ENCODE measurements at regions not wholly inside any gene's neighbourhood (a gene's known extent, or its start where the extent isn't known, plus 50 kb on each side); places are given as distances from the start of the nearest gene placed in this dataset.

DNA sequence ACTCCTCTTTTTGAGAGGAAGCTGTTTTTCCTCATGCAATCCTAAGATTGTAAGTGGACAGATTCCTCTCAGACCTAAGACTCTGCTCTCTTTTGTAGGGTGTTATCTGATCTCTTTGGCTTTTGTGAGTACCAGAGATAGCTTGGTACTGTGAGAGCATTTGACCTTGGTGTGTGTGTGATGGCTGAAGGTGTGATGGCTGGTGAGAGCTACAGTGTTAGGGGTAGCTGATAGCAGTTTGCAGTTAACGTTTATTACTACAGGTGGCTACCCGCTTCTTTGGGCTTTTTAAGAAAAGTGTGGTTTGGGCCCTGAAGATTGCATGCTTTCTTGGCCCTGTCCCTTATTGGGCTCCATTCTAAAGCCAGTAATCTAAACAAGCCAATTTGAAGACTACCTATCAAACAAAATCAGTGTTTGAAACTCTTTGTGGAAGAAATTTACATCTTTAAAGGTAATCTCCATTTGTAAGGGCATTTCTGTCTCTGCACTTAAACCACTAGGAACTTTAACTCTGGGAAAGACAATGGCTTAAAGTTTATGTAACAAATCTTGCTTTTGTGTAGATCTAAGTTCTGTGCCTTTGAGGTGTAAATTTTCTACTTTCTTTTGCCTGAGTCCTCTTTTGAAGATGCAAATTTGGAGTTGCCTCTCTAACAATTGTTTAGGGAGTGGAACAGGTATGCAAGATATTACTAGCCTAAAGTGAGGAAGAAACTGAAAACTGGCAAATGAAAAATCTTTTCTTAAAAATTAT, 85.3 kb upstream of the SERBP1 start:
- H3K4me1 Mint-ChIP-seq (ENCODE audit: low read depth): no peaks in the 10 kb centered on the region
- H3K27me3 Mint-ChIP-seq (ENCODE audit: low read depth): no peaks in the 10 kb centered on the region
- H3K27ac Mint-ChIP-seq: no peak overlapping the region
- no peak for DNase-seq (ENCODE audit: low spot score)
- H3K4me3 Mint-ChIP-seq: no peak overlapping the region
- peaks cover 10% of the 10 kb centered on the region for H3K9me3 Mint-ChIP-seq
- H3K36me3 Mint-ChIP-seq (ENCODE audit: low read depth): no peaks in the 10 kb centered on the region

GRCh38 chr1:67517046-67517445, 86.8 kb upstream of the SERBP1 start:
- no peaks in the 10 kb centered on the region for H3K36me3 Mint-ChIP-seq (ENCODE audit: low read depth)
- no peaks in the 10 kb centered on the region for H3K4me1 Mint-ChIP-seq (ENCODE audit: low read depth)
- H3K27me3 Mint-ChIP-seq (ENCODE audit: low read depth): no peaks in the 10 kb centered on the region
- H3K9me3 Mint-ChIP-seq: peaks cover 10% of the 10 kb centered on the region
- H3K4me3 Mint-ChIP-seq: no peak overlapping the region
- no peak for DNase-seq (ENCODE audit: low spot score)
- H3K27ac Mint-ChIP-seq: no peak overlapping the region

- no peaks in the 10 kb centered on the region for H3K4me1 Mint-ChIP-seq (ENCODE audit: low read depth)
- H3K27me3 Mint-ChIP-seq (ENCODE audit: low read depth): no peaks in the 10 kb centered on the region
- no peak for DNase-seq (ENCODE audit: low spot score)
- no peak overlapping the region for H3K4me3 Mint-ChIP-seq
- H3K36me3 Mint-ChIP-seq (ENCODE audit: low read depth): no peaks in the 10 kb centered on the region
- H3K27ac Mint-ChIP-seq: no peak overlapping the region
- no peaks in the 10 kb centered on the region for H3K9me3 Mint-ChIP-seq
Measured at GRCh38 chr1:67522001-67522441, 91.8 kb upstream of the SERBP1 start.

DNA sequence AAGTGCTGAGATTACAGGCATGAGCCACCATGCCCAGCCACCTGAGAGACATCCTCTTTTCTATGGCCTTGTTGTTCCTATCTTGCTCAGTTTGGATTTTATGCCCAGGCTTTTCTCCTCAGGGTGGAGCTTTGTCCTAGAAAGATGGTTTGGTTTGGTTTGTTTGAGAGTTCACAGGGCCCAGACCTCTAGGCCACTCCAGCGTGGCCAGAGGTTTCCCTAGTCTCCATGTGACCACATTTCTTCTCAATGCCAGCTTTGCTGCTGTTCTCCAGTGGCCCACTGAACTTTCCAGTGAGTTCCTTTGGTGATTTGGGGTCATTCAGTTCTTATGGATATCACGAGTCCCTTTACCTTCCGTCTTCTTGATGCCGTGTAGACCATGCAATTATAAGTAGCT, 92.6 kb upstream of the SERBP1 start:
- Mint-ChIP-seq H3K4me1 (ENCODE audit: low read depth) (no peaks in the 10 kb centered on the region), H3K9me3 (no peaks in the 10 kb centered on the region), H3K4me3 (no peak overlapping the region), H3K27ac (no peak overlapping the region), H3K36me3 (ENCODE audit: low read depth) (no peaks in the 10 kb centered on the region), H3K27me3 (ENCODE audit: low read depth) (no peaks in the 10 kb centered on the region)
- no peak for DNase-seq (ENCODE audit: low spot score)

GRCh38 chr1:67524143-67525052, 94.2 kb upstream of the SERBP1 start:
- H3K9me3 Mint-ChIP-seq: no peaks in the 10 kb centered on the region
- no peak overlapping the region for H3K4me3 Mint-ChIP-seq
- no peak overlapping the region for H3K27ac Mint-ChIP-seq
- DNase-seq (ENCODE audit: low spot score): no peak
- H3K36me3 Mint-ChIP-seq (ENCODE audit: low read depth): no peaks in the 10 kb centered on the region
- H3K27me3 Mint-ChIP-seq (ENCODE audit: low read depth): no peaks in the 10 kb centered on the region
- no peaks in the 10 kb centered on the region for H3K4me1 Mint-ChIP-seq (ENCODE audit: low read depth)

DNA sequence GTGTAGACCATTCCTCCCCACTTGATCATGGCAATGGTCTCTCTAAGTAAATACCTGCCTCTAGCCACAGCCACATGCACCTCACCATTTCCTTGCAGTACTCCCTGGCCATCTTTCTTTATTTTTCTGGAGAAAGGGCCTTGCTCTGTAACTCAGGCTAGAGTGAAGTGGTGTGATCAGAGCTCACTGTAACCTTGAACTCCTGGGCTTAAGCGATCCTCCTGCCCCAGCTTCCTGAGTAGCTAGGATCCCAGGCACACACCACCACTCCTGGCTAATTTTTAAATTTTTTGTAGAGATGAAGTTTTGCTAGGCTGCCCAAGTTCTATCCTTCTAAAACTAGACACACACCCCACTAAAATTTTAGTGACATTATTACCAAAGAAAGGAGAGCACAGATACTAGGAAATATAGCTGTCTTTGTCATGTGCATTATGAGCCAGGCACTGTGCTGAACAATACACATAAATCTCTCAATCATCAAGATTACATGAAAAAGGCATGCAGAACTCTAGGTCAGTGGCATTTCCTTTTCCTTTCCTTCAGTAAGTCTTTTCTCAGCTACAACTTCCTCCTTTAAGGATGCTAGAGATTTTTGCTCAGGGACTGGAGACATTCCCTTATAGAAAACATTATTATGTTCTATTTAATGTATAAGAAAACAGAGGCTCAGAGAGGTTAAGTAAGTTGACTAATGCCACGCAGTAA, 95.0 kb upstream of the SERBP1 start:
- H3K4me1 Mint-ChIP-seq (ENCODE audit: low read depth): no peaks in the 10 kb centered on the region
- no peaks in the 10 kb centered on the region for H3K9me3 Mint-ChIP-seq
- no peak for DNase-seq (ENCODE audit: low spot score)
- no peaks in the 10 kb centered on the region for H3K36me3 Mint-ChIP-seq (ENCODE audit: low read depth)
- H3K27ac Mint-ChIP-seq: no peak overlapping the region
- H3K4me3 Mint-ChIP-seq: no peak overlapping the region
- H3K27me3 Mint-ChIP-seq (ENCODE audit: low read depth): no peaks in the 10 kb centered on the region

DNA sequence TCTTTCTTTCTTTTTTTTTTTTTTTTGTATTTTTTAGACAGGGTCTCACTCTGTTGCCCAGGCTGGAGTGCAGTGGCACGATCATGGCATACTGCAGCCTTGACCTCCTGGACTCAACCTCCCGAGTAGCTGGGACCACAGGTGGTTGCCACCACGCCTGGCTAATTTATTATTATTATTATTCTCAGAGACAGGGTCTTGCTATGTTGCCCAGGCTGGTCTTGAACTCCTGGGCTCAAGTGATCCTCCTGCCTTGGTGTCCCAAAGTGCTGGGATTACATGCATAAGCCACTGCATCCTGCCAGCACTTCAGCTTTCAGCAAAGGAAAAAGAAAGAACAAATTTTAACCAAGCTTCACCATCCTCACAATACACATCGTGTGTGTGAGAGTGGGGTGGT, 97.9 kb upstream of the SERBP1 start:
- no peaks in the 10 kb centered on the region for H3K27me3 Mint-ChIP-seq (ENCODE audit: low read depth)
- no peaks in the 10 kb centered on the region for H3K4me1 Mint-ChIP-seq (ENCODE audit: low read depth)
- no peak overlapping the region for H3K27ac Mint-ChIP-seq
- DNase-seq (ENCODE audit: low spot score): no peak
- H3K9me3 Mint-ChIP-seq: no peaks in the 10 kb centered on the region
- H3K36me3 Mint-ChIP-seq (ENCODE audit: low read depth): no peaks in the 10 kb centered on the region
- no peak overlapping the region for H3K4me3 Mint-ChIP-seq

DNA sequence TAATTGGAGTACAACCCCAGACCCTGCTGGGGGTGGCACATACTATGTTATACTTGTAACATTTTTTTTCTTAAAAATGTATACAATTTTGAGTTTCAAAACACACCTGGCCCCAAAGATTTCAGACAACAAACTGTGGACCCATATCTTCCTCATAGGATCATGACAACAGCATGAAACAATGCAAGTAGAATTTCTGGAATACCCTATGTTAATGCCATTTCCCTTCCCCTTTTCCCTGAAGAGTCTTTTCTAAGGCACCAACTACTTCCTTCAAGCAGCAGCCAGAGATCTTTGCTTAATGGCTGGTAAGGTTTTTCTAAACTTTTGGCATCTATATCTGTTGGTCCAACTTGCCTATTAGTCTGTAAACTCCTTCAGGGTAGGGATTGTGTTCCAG, 99.9 kb upstream of the SERBP1 start:
- H3K36me3 Mint-ChIP-seq (ENCODE audit: low read depth): no peaks in the 10 kb centered on the region
- H3K4me3 Mint-ChIP-seq: no peak overlapping the region
- no peak for DNase-seq (ENCODE audit: low spot score)
- no peaks in the 10 kb centered on the region for H3K4me1 Mint-ChIP-seq (ENCODE audit: low read depth)
- H3K27me3 Mint-ChIP-seq (ENCODE audit: low read depth): no peaks in the 10 kb centered on the region
- H3K9me3 Mint-ChIP-seq: no peaks in the 10 kb centered on the region
- H3K27ac Mint-ChIP-seq: no peak overlapping the region

DNA sequence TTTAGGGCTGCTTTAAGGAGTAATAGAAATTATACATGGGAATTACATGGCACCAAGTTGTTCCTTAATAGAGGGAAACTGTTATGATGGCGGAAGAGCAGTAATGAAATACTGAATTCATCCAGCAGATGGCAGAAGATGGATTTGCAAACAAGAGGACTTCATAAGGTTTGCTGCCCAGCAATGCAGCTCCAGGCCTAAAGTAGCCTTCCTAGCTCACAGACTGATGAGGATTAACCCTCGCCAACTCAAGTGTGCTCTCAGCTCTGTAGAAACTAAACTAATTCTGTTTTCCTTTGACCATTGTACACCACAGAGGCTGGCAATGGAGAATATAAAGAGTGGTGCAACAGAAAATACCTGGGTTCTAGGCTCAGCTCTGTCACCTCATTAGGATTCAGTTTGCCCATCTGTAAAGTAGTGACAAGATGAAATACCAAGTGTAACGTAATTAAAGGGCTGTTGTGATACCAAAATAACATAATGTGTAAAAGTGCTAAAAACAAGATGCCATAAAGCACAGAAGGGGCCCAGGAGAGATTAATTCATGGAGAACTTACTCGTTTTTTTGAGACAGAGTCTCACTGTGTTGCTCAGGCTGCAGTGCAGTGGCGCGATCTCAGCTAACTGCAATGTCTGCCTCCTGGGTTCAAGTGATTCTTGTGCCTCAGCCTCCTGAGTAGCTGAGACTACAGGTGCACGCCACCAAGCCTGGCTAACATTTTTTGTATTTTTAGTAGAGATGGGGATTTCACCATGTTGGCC, 102.4 kb upstream of the SERBP1 start:
- Mint-ChIP-seq H3K27me3 (ENCODE audit: low read depth) (no peaks in the 10 kb centered on the region), H3K4me3 (no peak overlapping the region), H3K27ac (no peak overlapping the region), H3K36me3 (ENCODE audit: low read depth) (no peaks in the 10 kb centered on the region), H3K9me3 (no peaks in the 10 kb centered on the region), H3K4me1 (ENCODE audit: low read depth) (no peaks in the 10 kb centered on the region)
- no peak for DNase-seq (ENCODE audit: low spot score)

DNA sequence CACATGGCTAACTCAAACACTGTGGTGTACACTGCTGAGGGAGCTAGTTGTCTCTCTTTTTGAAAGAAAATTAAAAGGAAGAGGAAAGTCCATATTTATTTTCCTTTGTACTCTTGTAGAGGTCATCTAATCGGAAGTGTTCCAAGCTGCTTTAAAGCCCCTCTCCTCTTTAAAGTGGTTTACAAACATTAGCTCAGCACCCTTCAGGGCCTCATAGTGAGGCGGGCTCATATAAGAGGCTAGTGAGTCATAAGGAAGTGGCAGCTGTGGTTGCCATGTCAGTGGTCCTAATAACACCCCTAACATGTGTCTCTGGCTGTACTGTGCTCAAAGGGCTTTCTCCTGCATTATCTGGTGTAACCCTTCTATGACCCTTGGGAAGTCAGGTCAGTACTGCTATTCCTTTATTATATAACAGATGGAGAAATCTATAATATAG, 104.4 kb upstream of the SERBP1 start:
- no peak overlapping the region for H3K27ac Mint-ChIP-seq
- H3K27me3 Mint-ChIP-seq (ENCODE audit: low read depth): no peaks in the 10 kb centered on the region
- no peaks in the 10 kb centered on the region for H3K9me3 Mint-ChIP-seq
- H3K36me3 Mint-ChIP-seq (ENCODE audit: low read depth): no peaks in the 10 kb centered on the region
- DNase-seq (ENCODE audit: low spot score): no peak
- no peaks in the 10 kb centered on the region for H3K4me1 Mint-ChIP-seq (ENCODE audit: low read depth)
- H3K4me3 Mint-ChIP-seq: no peak overlapping the region

GRCh38 chr1:67535474-67535873, 105.3 kb upstream of the SERBP1 start:
- Mint-ChIP-seq H3K4me3 (no peak overlapping the region), H3K4me1 (ENCODE audit: low read depth) (no peaks in the 10 kb centered on the region), H3K9me3 (no peaks in the 10 kb centered on the region), H3K27ac (no peak overlapping the region), H3K27me3 (ENCODE audit: low read depth) (no peaks in the 10 kb centered on the region), H3K36me3 (ENCODE audit: low read depth) (no peaks in the 10 kb centered on the region)
- peak; percentile 31 for DNase-seq (ENCODE audit: low spot score)

- H3K4me1 Mint-ChIP-seq (ENCODE audit: low read depth): no peaks in the 10 kb centered on the region
- no peak overlapping the region for H3K27ac Mint-ChIP-seq
- no peak for DNase-seq (ENCODE audit: low spot score)
- H3K9me3 Mint-ChIP-seq: no peaks in the 10 kb centered on the region
- H3K36me3 Mint-ChIP-seq (ENCODE audit: low read depth): no peaks in the 10 kb centered on the region
- no peaks in the 10 kb centered on the region for H3K27me3 Mint-ChIP-seq (ENCODE audit: low read depth)
- no peak overlapping the region for H3K4me3 Mint-ChIP-seq
Measured at GRCh38 chr1:67536957-67537666, 106.9 kb upstream of the SERBP1 start.

GRCh38 chr1:67537667-67538018, 107.4 kb upstream of the SERBP1 start:
- Mint-ChIP-seq H3K4me3 (no peak overlapping the region), H3K9me3 (no peaks in the 10 kb centered on the region), H3K4me1 (ENCODE audit: low read depth) (no peaks in the 10 kb centered on the region), H3K36me3 (ENCODE audit: low read depth) (no peaks in the 10 kb centered on the region), H3K27ac (no peak overlapping the region), H3K27me3 (ENCODE audit: low read depth) (no peaks in the 10 kb centered on the region)
- DNase-seq (ENCODE audit: low spot score): no peak

All from T-helper 2 cell treated with Interferon-gamma antibody and Interleukin-4, amounts not matched to agents 5 μg/mL and 100 μg/mL, for 36 hours (primary cell).